OCI-LY1 (cell line): ENCODE measurements at regions not wholly inside any gene's neighbourhood (a gene's known extent, or its start where the extent isn't known, plus 50 kb on each side); places are given as distances from the start of the nearest gene placed in this dataset.

Experiments used
- H2AFZ ChIP-seq: fragments of 200-600 bp; sonication (generic), shearing (Covaris generic); 2 replicates; pipeline ENCODE4 v1.6.0; 2014; ENCODE audit warnings: antibody characterized with exemption, mild to moderate bottlenecking, low read length
- H3F3A ChIP-seq: fragments of 200-600 bp; sonication (generic), shearing (Covaris generic); 2 replicates; pipeline ENCODE4 v1.6.0; 2014; ENCODE audit warnings: mild to moderate bottlenecking, antibody characterized with exemption, low read length, moderate library complexity; ENCODE audit not compliant: insufficient read depth
- H3K27ac ChIP-seq: fragments of 200-600 bp; sonication (generic); 2 replicates; pipeline ENCODE4 v1.5.1; 2014; ENCODE audit warnings: low read length, mixed run types, mild to moderate bottlenecking, low read depth; ENCODE audit not compliant: poor library complexity, severe bottlenecking
- H3K27me3 ChIP-seq: fragments of 200-600 bp; sonication (generic); 2 replicates; pipeline ENCODE4 v1.6.0; 2014; ENCODE audit warnings: antibody characterized with exemption, mild to moderate bottlenecking, low read length, moderate library complexity; ENCODE audit not compliant: insufficient read depth
- H3K36me3 ChIP-seq: fragments of 200-600 bp; sonication (generic); 2 replicates; pipeline ENCODE4 v1.6.1; 2014; ENCODE audit warnings: mild to moderate bottlenecking, antibody characterized with exemption, low read length, moderate library complexity, mixed read lengths; ENCODE audit not compliant: insufficient read depth
- H3K4me1 ChIP-seq: fragments of 200-600 bp; sonication (generic); 2 replicates; pipeline ENCODE4 v1.5.1; 2014; ENCODE audit warnings: mild to moderate bottlenecking, low read length, moderate library complexity; ENCODE audit not compliant: insufficient read depth, severe bottlenecking
- H3K4me2 ChIP-seq: fragments of 200-600 bp; sonication (generic), shearing (Covaris generic); 2 replicates; pipeline ENCODE4 v1.6.1; 2014; ENCODE audit warnings: low read length
- H3K4me3 ChIP-seq: fragments of 200-600 bp; sonication (generic); 2 replicates; pipeline ENCODE4 v1.5.1; 2014; ENCODE audit warnings: low read length, low read depth, mild to moderate bottlenecking, mixed read lengths; ENCODE audit not compliant: poor library complexity, severe bottlenecking
- H3K79me2 ChIP-seq: fragments of 200-600 bp; shearing (Covaris generic); 2 replicates; pipeline ENCODE4 v1.6.1; 2016; ENCODE audit warnings: mixed run types, low read length, mixed read lengths; ENCODE audit not compliant: insufficient read depth
- H3K9ac ChIP-seq: fragments of 200-600 bp; sonication (generic), shearing (Covaris generic); 2 replicates; pipeline ENCODE4 v1.6.1; 2014; ENCODE audit warnings: mild to moderate bottlenecking, low read length, mixed read lengths
- H3K9me2 ChIP-seq: fragments of 200-600 bp; sonication (generic), shearing (Covaris generic); 2 replicates; pipeline ENCODE4 v1.6.1; 2014; ENCODE audit warnings: low read depth, mild to moderate bottlenecking, low read length, mixed read lengths
- H3K9me3 ChIP-seq: fragments of 200-600 bp; shearing (Covaris generic); 2 replicates; pipeline ENCODE4 v1.6.1; 2014; ENCODE audit warnings: low read length, mixed read lengths
- H4K20me1 ChIP-seq: fragments of 200-600 bp; sonication (generic), shearing (Covaris generic); 2 replicates; pipeline ENCODE4 v1.6.0; 2016; ENCODE audit warnings: mild to moderate bottlenecking, low read length; ENCODE audit not compliant: insufficient read depth
- CTCF ChIP-seq: fragments of 200-600 bp; sonication (generic), shearing (Covaris generic); IDR thresholded peaks from 2 replicates; pipeline ENCODE4 v1.5.1; 2017; ENCODE audit warnings: mild to moderate bottlenecking, antibody characterized with exemption, low read length, moderate library complexity, mixed read lengths
- EZH2 ChIP-seq: fragments of 200-600 bp; sonication (generic), shearing (Covaris generic); IDR thresholded peaks from 2 replicates; pipeline ENCODE4 v1.8.0; 2017; ENCODE audit warnings: borderline replicate concordance, mixed run types, mild to moderate bottlenecking, antibody characterized with exemption, low read length, moderate library complexity, mixed read lengths

- TF ChIP-seq EZH2, result no peak
- no peak for TF ChIP-seq CTCF
- H2AFZ ChIP-seq, result no peak overlapping the region
- no peaks in the 10 kb centered on the region for H4K20me1 ChIP-seq
Measured at GRCh38 chr15:36430280-36430679, 149.1 kb upstream of the CDIN1 start.

GRCh38 chr15:36430726-36431265, 148.6 kb upstream of the CDIN1 start:
- Histone ChIP-seq H3K4me3 (no peak overlapping the region), H3K4me2 (no peak overlapping the region), H3K4me1 (no peaks in the 10 kb centered on the region), H3K36me3 (no peaks in the 10 kb centered on the region), H3K79me2 (no peaks in the 10 kb centered on the region), H2AFZ (no peak overlapping the region), H3K9me3 (no peaks in the 10 kb centered on the region), H4K20me1 (no peaks in the 10 kb centered on the region), H3K9ac (no peak overlapping the region), H3K27me3 (no peaks in the 10 kb centered on the region), H3F3A (no peaks in the 10 kb centered on the region), H3K9me2 (no peaks in the 10 kb centered on the region), H3K27ac (no peak overlapping the region)
- TF ChIP-seq EZH2 (no peak), CTCF (no peak)

More at GRCh38 chr15:36430280-36430679, 149.1 kb upstream of the CDIN1 start:
- no peaks in the 10 kb centered on the region for H3K4me1 ChIP-seq
- no peaks in the 10 kb centered on the region for H3K9me3 ChIP-seq
- H3K27ac ChIP-seq, result no peak overlapping the region
- H3K9me2 ChIP-seq, result no peaks in the 10 kb centered on the region
- H3K79me2 ChIP-seq, result no peaks in the 10 kb centered on the region
- H3K9ac ChIP-seq, result no peak overlapping the region
- no peaks in the 10 kb centered on the region for H3K36me3 ChIP-seq
- H3K27me3 ChIP-seq, result no peaks in the 10 kb centered on the region
- H3K4me3 ChIP-seq, result no peak overlapping the region
- H3K4me2 ChIP-seq, result no peak overlapping the region
- H3F3A ChIP-seq, result no peaks in the 10 kb centered on the region

DNA sequence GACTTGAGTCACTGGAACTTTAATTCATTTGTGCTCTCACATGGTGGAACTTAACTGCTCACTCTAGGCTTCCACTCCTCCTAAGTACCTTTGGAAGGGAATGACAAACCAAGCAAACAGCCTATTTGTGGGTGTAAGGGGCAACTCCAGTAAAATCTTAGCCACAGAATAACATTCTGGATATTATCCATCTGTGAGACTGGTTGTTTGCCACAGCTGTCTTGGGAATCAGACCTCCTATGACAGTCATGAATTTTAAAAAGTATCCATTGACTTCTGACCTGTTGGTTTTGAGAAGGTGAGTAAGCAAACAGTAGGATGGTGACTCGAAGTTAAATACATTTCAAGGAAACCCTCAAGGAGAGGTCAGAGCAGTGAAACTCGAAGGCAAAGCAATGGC, 147.3 kb upstream of the CDIN1 start:
- no peaks in the 10 kb centered on the region for H3K4me1 ChIP-seq

More for the DNA sequence above, 147.3 kb upstream of the CDIN1 start:
- no peak overlapping the region for H3K4me2 ChIP-seq
- H3K9ac ChIP-seq, result no peak overlapping the region
- H3K4me3 ChIP-seq, result no peak overlapping the region
- no peaks in the 10 kb centered on the region for H3F3A ChIP-seq
- no peak overlapping the region for H2AFZ ChIP-seq
- H4K20me1 ChIP-seq, result no peaks in the 10 kb centered on the region
- no peaks in the 10 kb centered on the region for H3K79me2 ChIP-seq
- TF ChIP-seq CTCF, result no peak
- TF ChIP-seq EZH2, result no peak
- H3K36me3 ChIP-seq, result no peaks in the 10 kb centered on the region
- H3K9me3 ChIP-seq, result no peaks in the 10 kb centered on the region
- H3K27me3 ChIP-seq, result no peaks in the 10 kb centered on the region
- no peak overlapping the region for H3K27ac ChIP-seq
- no peaks in the 10 kb centered on the region for H3K9me2 ChIP-seq
